NT2/D1 (cell line): ENCODE measurements at regions not wholly inside any gene's neighbourhood (a gene's known extent, or its start where the extent isn't known, plus 50 kb on each side); places are given as distances from the start of the nearest gene placed in this dataset.

Source experiments
- DNase-seq: peaks from one replicate; pipeline ENCODE4 v3.0.0-alpha.2; 2011; ENCODE audit warnings: low read depth, low spot score
- H3K27me3 ChIP-seq: 2 replicates; pipeline ENCODE4 v1.6.0; 2011; ENCODE audit warnings: mild to moderate bottlenecking; ENCODE audit not compliant: insufficient read length, insufficient read depth
- H3K36me3 ChIP-seq: 2 replicates; pipeline ENCODE4 v1.6.1; 2011; ENCODE audit warnings: mild to moderate bottlenecking, low read length, mixed read lengths; ENCODE audit not compliant: insufficient read depth, insufficient read length
- H3K4me1 ChIP-seq: 2 replicates; pipeline ENCODE4 v1.5.1; 2011; ENCODE audit not compliant: insufficient read depth, insufficient read length
- H3K4me3 ChIP-seq: 2 replicates; pipeline ENCODE4 v1.5.1; 2011; ENCODE audit warnings: low read depth; ENCODE audit not compliant: insufficient read length
- H3K9ac ChIP-seq: 2 replicates; pipeline ENCODE4 v1.6.0; 2011; ENCODE audit warnings: low read depth; ENCODE audit not compliant: insufficient read length
- H3K9me3 ChIP-seq: 2 replicates; pipeline ENCODE4 v1.5.1; 2011; ENCODE audit warnings: mild to moderate bottlenecking, low read length; ENCODE audit not compliant: insufficient read depth
- SUZ12 ChIP-seq: IDR thresholded peaks from 2 replicates; pipeline ENCODE4 v1.6.1; 2011; ENCODE audit not compliant: insufficient read length, insufficient read depth; ENCODE audit errors: extremely low read depth
- YY1 ChIP-seq: IDR thresholded peaks from 2 replicates; pipeline ENCODE4 v1.6.1; 2011; ENCODE audit not compliant: insufficient read length, insufficient read depth
- ZNF274 ChIP-seq: IDR thresholded peaks from 2 replicates; pipeline ENCODE4 v1.6.1; 2011; ENCODE audit warnings: mild to moderate bottlenecking, low read depth, low read length

GRCh38 chr1:234529095-234529949, 50.3 kb upstream of the TARBP1 start:
- H3K4me3 ChIP-seq, result no peak overlapping the region
- TF ChIP-seq ZNF274, result no peak
- TF ChIP-seq YY1, result no peak
- TF ChIP-seq SUZ12, result no peak
- H3K4me1 ChIP-seq, result no peaks in the 10 kb centered on the region
- H3K9me3 ChIP-seq, result no peaks in the 10 kb centered on the region
- H3K9ac ChIP-seq, result no peak overlapping the region
- H3K36me3 ChIP-seq, result no peaks in the 10 kb centered on the region
- no peak for DNase-seq
- no peaks in the 10 kb centered on the region for H3K27me3 ChIP-seq
